ENCODE measurements at regions not wholly inside any gene's neighbourhood (a gene's known extent, or its start where the extent isn't known, plus 50 kb on each side); places are given as distances from the start of the nearest gene placed in this dataset.

GRCh38 chr10:128971374-128972035 lies 495.5 kb upstream of the MGMT start:
- DNase-seq (ENCODE audit: low spot score): no peak

GRCh38 chr10:128972036-128972405 lies 495.0 kb upstream of the MGMT start:
- DNase-seq (ENCODE audit: low spot score): no peak

GRCh38 chr10:128973221-128973620 lies 493.8 kb upstream of the MGMT start:
- DNase-seq (ENCODE audit: low spot score): no peak

GRCh38 chr10:128976856-128977255 lies 490.2 kb upstream of the MGMT start:
- no peak for DNase-seq (ENCODE audit: low spot score)

- no peak for DNase-seq (ENCODE audit: low spot score)
Measured at GRCh38 chr10:128978211-128978610, 488.8 kb upstream of the MGMT start.

- DNase-seq (ENCODE audit: low spot score): no peak
Measured at GRCh38 chr10:128979405-128979804, 487.6 kb upstream of the MGMT start.

GRCh38 chr10:128981251-128981650 lies 485.8 kb upstream of the MGMT start:
- DNase-seq (ENCODE audit: low spot score): no peak

- DNase-seq (ENCODE audit: low spot score): no peak
Measured at GRCh38 chr10:128981881-128982615, 485.0 kb upstream of the MGMT start.

- no peak for DNase-seq (ENCODE audit: low spot score)
Measured at GRCh38 chr10:128982616-128982915, 484.5 kb upstream of the MGMT start.

GRCh38 chr10:128985036-128985435 lies 482.0 kb upstream of the MGMT start:
- no peak for DNase-seq (ENCODE audit: low spot score)

GRCh38 chr10:128990986-128991385 lies 476.1 kb upstream of the MGMT start:
- no peak for DNase-seq (ENCODE audit: low spot score)

- DNase-seq (ENCODE audit: low spot score): no peak
Measured at GRCh38 chr10:128992770-128993169, 474.3 kb upstream of the MGMT start.

GRCh38 chr10:128993443-128993842 lies 473.6 kb upstream of the MGMT start:
- no peak for DNase-seq (ENCODE audit: low spot score)

- no peak for DNase-seq (ENCODE audit: low spot score)
Measured at GRCh38 chr10:128993911-128994538, 473.0 kb upstream of the MGMT start.

GRCh38 chr10:128994598-128995143 lies 472.4 kb upstream of the MGMT start:
- no peak for DNase-seq (ENCODE audit: low spot score)

- DNase-seq (ENCODE audit: low spot score): no peak
Measured at GRCh38 chr10:128995676-128996075, 471.4 kb upstream of the MGMT start.

- no peak for DNase-seq (ENCODE audit: low spot score)
Measured at GRCh38 chr10:128996092-128996491, 470.9 kb upstream of the MGMT start.

- DNase-seq (ENCODE audit: low spot score): no peak
Measured at GRCh38 chr10:128998101-128998805, 468.8 kb upstream of the MGMT start.

GRCh38 chr10:129004398-129004797 lies 462.6 kb upstream of the MGMT start:
- DNase-seq (ENCODE audit: low spot score): peak; percentile 13

GRCh38 chr10:129005080-129005479 lies 462.0 kb upstream of the MGMT start:
- DNase-seq (ENCODE audit: low spot score): no peak

GRCh38 chr10:129005804-129006203 lies 461.2 kb upstream of the MGMT start:
- no peak for DNase-seq (ENCODE audit: low spot score)

GRCh38 chr10:129018511-129018910 lies 448.5 kb upstream of the MGMT start:
- DNase-seq (ENCODE audit: low spot score): no peak
